SK-MEL-5 (cell line): ENCODE measurements at regions not wholly inside any gene's neighbourhood (a gene's known extent, or its start where the extent isn't known, plus 50 kb on each side); places are given as distances from the start of the nearest gene placed in this dataset.

Experiments
- DNase-seq: peaks from one replicate; pipeline ENCODE4 v3.0.0-alpha.2; 2016; ENCODE audit warnings: low read depth, low spot score
- in situ Hi-C: cut with HindIII; loops from 2 replicates; pipeline ENCODE4 v1.10.0; 2016; ENCODE audit warnings: low sequenced_read_pairs, high pct_unique_total_duplicates, low pct_unique_long_range_greater_than_20kb

DNA sequence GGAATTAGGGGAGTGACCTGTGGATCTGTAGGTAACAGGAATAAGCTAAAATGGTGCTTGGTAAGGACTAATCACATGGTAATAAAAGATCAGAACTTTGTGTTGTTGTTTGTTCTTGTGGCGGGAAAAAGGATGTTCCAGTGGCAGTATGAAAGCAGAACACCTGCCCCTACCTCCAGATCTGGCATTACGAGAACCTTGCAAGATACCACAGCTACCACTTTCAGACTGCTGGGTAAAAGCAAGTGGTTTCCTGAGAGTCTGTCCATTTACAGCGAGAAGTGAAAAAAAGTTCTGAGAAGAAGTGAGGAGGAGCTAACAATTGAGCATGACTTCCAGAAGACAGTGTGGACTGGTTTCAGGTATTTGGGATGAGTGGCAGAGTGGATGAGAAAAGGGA lies 252.5 kb downstream of the TLE4 start:
- in situ Hi-C loops = no loop called here
- no peak for DNase-seq

DNA sequence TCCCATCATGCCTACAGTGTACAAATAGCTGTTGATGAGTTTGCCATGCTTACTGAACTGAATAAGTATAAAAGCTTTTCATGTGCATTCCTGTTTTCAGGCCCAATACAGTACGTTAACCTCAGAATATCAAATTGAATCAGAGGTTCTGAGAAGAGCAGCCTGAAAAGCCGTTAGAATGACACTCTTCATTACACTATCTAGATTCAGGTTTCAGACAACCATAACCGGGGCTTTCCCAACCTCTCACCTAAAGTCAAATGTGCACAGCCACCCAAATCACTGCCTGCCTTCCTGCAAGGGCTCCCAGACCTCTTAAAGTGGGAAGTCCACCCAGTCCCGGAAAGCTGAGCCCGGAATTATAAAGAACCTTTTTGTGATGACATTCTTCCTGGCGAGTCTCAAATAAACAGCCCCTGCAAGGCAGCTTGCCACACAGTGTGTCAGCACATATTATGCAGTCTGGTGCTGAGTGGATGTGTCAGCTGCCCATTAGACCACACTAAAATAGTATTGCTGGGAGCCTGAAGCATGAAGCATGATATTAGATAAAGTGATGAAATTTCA lies 245.8 kb downstream of the TLE4 start:
- in situ Hi-C loops = no loop called here
- no peak for DNase-seq

DNA sequence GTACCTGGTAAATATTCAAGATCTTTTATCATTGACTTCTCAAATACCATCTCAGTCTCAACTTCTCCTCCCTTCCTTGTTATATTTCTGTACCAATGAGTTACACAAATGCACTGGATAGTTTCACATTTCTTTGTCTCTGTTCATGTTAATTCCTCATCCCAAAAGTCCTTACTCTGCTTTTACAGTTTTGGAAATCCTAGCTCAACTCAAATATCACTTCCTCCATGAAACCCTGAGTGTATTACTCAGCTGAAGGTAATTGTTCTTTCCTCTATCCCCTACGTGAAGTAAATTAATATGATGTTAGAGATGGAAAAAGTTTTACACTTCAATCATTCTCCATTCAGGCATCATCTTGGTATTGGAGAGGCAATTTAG lies 241.5 kb downstream of the TLE4 start:
- in situ Hi-C loops = no loop called here
- DNase-seq = no peak

DNA sequence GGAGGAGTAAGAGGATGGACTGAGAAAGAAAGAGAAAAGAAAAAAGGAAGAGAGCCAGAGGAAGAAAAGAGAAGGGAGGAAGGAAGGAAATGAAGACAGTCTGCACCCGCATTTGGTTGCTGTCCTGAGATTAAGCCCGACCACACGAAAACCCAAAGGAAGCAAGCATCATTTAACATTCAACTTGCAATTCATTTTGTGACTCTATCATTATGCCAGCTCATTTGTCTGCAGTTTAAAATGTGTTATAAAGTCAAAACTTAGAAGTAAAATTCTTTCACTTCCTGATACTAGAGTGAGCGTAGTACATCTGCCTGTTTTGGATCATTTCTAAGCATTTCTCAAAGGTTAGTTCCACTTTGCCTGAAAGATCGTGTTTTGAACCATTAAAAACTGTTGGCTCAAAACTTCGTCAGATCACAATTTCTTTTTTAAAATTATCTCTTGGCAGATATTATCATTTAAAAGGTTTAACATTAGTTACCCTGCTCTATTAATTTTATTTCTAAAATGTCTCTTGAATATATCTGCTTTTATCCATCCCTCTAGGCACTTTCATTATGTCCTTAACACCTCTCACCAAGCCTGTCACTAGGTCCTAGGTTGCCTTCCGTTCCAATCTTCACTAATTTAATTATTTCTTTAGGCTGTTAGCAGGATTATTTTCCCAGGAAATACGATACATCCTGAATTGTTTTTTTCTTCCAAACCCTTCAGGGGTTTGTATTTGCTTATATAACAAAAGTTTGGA lies 240.9 kb downstream of the TLE4 start:
- in situ Hi-C loops = no loop called here
- DNase-seq = no peak

DNA sequence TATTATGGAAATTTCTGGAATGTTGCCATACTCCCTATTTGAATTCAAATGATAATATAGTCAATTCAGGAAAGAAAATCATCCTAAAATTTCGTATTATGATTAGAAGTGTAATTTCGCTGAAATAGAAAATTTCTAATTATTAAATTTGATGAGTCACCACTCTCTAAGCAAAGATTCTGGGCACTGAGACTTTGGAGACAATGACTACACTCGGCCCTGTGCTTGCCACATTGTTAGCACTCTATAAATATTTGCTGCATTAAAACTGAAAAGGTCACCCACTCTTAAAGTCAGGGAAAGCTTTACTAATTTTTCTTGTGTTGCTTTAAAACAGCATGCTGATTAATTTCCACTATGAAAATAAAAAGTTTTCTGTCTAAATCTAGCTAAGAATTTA lies 240.3 kb downstream of the TLE4 start:
- DNase-seq = no peak
- in situ Hi-C loops = no loop called here

DNA sequence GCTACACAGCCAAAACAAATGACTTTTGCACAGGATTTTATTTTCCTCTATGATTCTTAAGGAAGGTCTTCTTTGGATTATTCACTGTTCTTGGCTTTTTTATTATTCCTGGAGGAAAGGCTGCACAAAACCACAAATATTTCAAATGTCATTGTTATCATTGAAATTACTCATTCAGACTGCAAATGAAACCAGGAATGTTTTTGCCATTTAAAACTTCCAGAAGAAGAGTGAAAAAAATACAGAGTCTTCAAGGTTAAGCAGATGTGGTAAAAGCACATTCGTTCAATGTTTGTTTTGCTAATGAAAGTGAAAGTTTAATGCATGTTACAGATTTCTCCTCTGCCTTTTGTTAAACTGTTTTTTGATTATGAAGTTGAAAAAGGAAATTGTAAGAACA lies 238.2 kb downstream of the TLE4 start:
- no peak for DNase-seq
- in situ Hi-C loops = no loop called here

DNA sequence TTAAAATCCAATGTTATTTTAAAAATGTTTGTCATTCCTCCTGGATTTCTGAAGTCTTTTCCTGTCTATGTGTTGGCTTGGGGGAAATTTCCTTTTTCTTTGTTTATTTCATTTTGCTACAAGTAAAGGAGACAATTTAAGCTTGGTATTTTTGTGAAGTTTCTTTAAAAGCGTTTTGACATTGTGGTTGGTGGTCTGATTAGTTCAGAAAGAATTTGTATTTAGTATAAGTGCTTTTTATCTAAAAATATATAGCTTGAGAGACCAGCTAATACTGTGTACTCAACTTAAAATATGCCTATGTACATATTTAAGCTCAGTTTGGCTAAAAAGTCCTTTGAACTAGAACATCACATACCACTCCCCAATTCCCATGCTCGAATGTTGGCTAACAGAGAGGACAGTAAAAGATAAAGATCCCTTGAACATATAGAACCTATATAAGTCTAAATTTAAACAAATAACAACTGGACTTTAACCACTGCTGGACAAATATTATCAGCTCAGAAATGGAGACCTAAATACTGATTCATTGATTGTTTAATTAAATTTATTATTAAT lies 237.6 kb downstream of the TLE4 start:
- no peak for DNase-seq
- in situ Hi-C loops = no loop called here

DNA sequence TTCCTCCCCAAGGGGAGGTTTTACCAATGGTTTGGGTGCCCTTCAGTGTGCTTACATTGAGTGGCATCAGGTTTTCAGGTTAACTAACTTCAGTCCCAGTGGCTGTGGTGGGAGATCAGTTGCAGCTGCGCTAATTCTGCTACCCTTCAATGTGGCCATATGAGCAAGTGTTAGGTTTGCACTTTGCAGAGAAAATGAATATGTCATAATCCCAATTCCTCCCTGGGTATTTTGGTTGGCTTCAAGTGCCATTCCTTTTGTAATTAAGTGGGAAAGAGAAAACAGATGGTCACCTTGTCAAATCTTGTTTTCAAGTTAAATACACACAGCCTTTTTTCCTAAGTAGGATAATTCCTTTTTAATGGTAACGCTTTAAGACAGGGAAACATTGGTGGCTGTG lies 236.2 kb downstream of the TLE4 start:
- in situ Hi-C loops = no loop called here
- DNase-seq = no peak

- in situ Hi-C loops = no loop called here
- DNase-seq = no peak
These were observed 234.3 kb downstream of the TLE4 start for GRCh38 chr9:79806086-79806485.

- no peak for DNase-seq
- in situ Hi-C loops = no loop called here
These were observed 229.7 kb downstream of the TLE4 start for GRCh38 chr9:79801459-79801858.

DNA sequence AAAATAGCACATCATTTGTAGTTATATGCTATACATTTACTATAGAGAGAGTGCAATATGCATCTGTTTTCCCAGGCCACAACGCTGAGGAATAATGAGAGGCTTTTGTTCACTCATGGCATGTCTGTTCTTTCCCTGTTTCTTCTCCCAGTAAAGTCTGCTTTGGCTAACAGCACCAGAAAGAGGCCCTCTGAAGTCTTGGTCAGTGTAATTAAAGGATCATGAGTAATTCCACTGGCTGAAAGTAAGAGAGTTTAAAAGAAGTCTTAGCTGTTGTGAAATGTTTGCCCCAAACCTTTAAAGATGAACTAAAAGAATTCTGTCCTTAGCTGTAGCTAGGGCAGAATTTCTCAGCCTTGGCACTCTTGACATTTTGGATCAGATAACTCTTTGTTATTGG lies 228.8 kb downstream of the TLE4 start:
- no peak for DNase-seq
- in situ Hi-C loops = no loop called here

GRCh38 chr9:79799691-79800335 lies 228.0 kb downstream of the TLE4 start:
- DNase-seq = no peak
- in situ Hi-C loops = no loop called here

GRCh38 chr9:79798450-79798849 lies 226.7 kb downstream of the TLE4 start:
- in situ Hi-C loops = no loop called here
- no peak for DNase-seq

DNA sequence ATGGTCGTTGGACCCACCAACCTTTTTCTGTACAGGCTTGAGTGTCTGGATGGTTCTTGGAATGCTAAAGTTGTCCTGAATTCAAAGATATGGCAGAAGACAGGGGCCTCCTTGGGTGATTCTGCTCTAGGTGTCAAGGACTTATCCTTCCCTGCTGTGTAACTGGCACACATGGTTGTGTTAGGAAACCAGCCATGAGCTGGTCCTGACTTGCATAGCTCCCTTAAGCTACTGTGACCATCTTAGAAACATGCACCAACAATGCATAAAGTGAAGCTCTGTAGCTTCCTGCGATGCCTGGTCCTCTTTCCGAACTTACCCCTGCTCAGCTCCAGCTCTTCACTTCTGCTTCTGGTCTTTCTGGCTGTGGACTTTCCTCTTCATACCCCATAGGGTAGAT lies 224.6 kb downstream of the TLE4 start:
- no peak for DNase-seq
- in situ Hi-C loops = no loop called here

- in situ Hi-C loops = no loop called here
- DNase-seq = no peak
These were observed 216.9 kb downstream of the TLE4 start for GRCh38 chr9:79788662-79789061.

DNA sequence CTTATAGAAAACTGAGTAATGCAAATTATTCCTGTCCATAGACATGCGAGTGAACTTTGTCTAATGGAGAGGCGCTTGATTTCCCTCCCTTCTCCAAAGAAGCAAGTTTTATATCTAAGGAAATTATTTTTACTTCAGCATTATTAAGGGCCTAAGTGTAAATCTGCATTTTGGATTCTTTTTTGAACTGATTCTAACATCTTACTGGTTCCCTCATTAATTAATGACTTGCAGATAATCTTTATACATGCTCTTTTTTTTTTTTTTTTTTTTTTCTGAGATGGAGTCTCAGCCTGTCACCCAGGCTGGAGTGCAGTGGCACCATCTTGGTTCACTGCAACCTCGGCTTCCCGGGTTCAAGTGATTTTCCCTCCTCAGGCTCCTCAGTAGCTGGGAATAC lies 209.5 kb downstream of the TLE4 start:
- DNase-seq = no peak
- in situ Hi-C loops = no loop called here

GRCh38 chr9:79780559-79780958 lies 208.8 kb downstream of the TLE4 start:
- in situ Hi-C loops = no loop called here
- no peak for DNase-seq

GRCh38 chr9:79779901-79780300 lies 208.1 kb downstream of the TLE4 start:
- DNase-seq = no peak
- in situ Hi-C loops = no loop called here

- in situ Hi-C loops = no loop called here
- no peak for DNase-seq
These were observed 206.8 kb downstream of the TLE4 start for GRCh38 chr9:79778581-79778980.
